ENCODE measurements at regions not wholly inside any gene's neighbourhood (a gene's known extent, or its start where the extent isn't known, plus 50 kb on each side); places are given as distances from the start of the nearest gene placed in this dataset.
A peak's percentile ranks its signal among the peaks of the same experiment; 100 is the strongest.

GRCh38 chr14:76948213-76948947, 80.1 kb downstream of the IRF2BPL start:
- DNase-seq = no peak

- no peak for DNase-seq
Observed at GRCh38 chr14:76947838-76948184, 80.7 kb downstream of the IRF2BPL start.

GRCh38 chr14:76947078-76947837, 81.2 kb downstream of the IRF2BPL start:
- DNase-seq = peak; percentile 41 to 63 (median 50)

DNA sequence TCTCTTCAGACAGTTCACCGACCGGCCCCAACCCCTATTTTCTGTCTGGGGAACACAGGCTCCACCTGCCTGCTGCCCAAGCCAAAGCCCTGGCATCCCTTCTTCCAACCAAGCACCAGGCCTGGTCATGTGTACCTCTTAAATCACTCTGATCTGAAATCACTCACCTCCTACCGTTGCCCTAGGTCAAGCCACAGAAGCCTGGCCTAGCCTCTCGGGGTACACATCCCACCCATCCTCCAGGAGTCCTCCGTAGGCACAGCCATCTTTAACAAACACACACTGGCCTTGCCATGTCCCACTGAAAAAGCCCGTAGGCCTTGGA, 81.8 kb downstream of the IRF2BPL start:
- no peak for DNase-seq

GRCh38 chr14:76943072-76943471, 85.4 kb downstream of the IRF2BPL start:
- DNase-seq = no peak

DNA sequence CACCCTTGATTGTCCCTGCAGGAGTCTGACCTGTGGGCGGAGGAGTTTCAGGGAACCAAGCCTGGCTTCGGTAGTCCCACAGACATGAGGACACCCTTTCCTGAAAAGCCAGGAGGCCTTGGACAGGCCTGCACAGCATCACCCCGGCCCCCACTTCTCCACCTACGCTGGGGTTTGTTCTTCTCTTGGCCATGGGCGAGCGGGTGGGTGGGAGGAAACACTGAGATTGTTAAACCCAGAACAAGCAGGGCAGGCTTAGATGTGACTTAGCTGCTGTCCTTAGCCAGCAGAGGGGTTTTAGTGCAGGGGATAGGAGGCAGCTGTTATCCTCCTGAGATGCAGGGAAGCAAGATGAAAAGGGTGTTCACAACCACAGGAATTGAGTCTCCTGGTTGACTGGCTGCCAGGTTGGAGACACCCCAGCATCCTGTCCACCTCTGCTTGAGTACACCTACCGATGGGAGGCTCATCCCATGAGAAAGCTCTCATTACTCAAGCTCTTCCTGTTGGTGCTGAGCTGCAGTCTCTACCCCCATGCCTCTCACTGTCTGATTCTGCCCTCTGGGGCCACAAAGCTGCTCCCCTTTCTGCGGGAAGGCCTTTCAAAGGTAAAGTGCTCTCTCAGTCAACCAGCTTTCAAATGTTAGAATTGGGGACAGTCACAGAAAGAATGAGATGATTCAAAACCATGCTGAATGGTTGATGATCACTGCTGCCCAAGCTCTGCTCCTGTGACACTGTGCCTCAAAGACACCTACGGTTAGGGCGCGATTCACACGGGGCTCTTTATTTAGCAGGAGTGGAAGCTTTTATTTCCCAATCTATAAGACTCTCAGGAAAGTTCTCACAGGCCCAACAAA, 86.3 kb downstream of the IRF2BPL start:
- DNase-seq = no peak

DNA sequence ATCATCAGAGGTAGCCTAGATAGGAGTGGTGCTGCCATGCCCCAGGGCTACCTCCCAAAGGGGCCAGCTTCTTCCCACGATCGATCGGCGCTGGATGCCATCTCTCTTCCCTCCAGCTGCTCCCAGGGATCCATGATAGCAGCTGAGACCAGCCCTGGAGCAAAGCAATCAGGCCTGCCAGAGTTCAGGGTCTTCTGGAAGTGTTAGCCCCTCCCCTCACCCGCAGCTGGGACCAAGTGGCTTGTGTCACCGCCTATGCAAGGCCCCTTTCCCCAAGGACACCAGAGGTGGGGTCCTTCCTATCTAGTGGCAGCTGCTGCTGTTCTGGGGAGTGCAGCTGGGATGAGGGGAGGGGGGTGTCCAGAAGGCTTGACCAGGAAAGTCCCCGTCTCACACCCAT, 87.0 kb downstream of the IRF2BPL start:
- DNase-seq = no peak

- no peak for DNase-seq
Observed at GRCh38 chr14:76940021-76940760, 88.3 kb downstream of the IRF2BPL start.

DNA sequence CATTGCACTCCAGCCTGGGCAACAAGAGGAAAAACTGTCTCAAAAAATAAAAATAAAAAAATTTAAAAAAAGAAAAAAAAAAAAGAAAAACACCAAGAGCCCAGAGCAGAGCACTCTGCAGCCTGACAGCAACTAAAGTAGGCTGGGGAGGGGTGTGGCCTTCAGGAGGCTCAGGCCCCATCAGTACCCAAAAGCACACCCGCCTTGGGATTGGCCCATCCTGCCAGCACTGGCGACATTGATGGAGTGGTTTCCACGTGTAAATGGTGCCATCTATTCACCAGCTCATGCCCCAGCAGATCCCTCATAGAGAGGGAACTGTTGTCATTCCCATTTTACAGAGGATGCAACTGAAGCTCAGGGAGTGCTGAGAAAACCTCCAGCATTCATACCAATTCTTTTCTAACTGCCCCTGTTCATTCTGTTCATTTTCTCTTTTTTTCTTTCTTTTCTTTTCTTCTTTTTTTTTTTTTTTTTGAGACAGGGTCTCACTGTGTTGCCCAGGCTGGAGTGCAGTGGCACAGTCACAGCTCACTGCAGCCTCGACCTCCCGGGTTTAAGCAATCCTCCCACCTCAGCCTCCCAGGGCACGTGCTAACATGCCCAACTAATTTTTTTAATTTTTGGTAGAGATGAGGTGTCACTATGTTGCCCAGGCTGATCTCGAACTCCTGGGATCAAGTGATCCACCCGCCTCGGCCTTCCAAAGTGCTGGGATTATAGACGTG, 89.3 kb downstream of the IRF2BPL start:
- no peak for DNase-seq

- no peak for DNase-seq
Observed at GRCh38 chr14:76938092-76938500, 90.4 kb downstream of the IRF2BPL start.

DNA sequence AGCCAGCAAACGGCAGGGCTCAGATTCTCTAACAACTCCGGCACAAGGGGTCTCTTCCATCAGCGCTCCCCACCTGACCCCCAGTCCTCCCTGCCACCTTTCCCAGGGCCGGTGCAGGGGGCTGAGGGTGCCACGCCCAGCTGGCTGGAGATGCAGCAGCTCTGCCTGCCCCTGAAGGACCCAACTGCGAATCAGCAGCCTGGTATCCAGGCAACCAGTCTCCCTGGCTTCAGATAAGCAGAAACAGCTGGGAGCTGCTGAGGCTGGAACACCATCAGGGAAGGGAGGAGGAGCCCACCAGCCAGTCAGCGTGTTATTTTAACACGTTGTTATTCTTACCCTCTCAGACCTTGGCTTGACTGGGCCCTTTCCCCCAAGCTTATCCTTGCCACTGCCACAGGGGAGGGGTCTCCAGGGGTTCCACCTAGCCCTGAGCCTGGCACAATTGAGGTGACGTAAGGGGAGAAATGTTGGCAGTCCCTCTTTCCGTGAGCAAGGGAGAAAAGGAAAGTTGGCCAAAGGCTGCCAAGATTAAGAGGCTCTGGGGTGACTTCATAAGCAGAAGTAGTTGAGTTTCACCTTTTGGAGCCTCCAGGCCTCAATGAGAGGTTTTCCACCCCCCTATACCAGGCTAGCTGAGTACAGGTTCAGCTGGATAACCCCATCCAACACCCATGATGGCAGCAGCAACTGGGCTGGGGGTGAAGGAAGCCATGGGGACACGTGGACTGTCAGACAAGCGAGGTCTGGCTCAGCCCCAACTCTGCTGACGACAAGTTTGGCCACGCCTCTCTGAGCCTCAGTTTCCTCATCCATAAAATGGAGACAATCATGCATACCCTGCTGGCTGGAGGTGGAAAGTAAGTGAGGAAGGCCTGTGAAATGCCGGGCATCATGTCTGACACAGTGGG, 91.1 kb downstream of the IRF2BPL start:
- no peak for DNase-seq

DNA sequence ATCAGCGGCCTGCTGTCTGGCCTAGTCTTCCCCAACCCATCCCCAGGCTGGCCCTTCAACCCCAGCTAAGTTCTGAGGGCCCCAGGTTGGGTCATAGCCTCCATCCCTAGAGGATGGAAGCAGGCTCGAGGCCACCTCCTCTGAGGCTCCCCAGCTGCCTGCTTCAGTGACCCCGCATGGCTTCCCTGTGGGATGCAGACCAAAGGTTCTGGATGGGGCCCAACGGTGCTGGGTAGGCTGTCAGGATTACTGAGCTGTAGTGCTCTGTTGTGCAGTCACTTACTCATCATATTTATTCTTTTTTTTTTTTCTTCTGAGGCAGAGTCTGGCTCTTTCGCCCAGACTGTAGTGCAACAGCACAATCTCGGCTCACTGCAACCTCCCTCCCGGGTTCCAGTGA, 92.0 kb downstream of the IRF2BPL start:
- DNase-seq = no peak

GRCh38 chr14:76933515-76933914, 95.0 kb downstream of the IRF2BPL start:
- DNase-seq = no peak

DNA sequence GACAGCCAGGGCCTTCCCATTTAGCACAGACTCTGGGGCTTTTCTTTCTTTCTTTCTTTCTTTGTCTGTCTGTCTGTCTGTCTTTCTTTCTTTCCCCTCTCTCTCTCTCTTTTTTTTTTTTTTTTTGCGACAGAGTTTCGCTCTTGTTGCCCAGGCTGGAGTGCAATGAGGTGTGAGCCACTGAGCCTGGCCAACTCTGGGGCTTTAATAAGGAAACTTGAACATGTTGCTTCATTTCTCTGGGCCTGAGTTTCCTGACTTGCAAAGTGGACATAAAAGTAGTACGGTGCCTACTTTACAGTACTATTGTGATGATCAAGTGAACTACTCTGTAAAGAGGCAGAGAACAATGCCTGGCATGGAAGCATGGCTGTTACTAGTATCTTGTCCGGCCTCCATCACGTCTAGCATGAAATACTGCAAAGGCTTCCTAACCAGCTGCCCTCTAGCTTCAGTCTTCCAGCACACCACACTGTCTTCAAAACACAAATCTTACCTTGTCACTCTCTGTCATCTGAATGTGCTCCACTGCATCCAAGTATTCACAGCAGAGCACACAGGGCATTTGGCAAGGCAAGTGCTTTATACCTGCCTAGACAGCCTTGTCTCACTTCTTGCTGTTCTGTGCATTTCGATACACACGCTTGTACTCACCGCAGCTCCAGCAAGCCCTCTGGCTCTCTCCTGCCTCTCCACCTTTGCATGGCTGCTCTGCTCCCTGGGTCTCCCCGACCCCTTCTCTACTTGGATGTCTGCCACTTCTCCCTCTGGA, 96.7 kb downstream of the IRF2BPL start:
- DNase-seq = no peak

DNA sequence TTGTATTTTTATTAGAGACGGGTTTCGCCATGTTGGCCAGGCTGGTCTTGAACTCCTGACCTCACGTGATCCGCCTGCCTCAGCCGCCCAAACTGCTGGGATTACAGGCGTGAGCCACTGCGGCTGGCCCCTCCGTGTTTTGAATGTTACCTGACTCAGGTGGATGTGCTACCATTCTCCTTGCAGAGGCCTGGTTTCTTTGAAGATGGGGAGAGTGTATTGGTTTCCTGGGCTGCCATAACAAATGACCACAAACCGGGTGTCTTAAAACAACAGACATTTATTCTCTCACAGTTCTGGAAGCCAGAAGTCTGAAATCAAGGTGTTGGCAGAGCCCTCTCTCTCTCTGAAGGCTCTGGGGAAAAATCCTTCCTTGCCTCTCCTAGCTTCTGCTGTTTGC, 98.0 kb downstream of the IRF2BPL start:
- DNase-seq = no peak

DNA sequence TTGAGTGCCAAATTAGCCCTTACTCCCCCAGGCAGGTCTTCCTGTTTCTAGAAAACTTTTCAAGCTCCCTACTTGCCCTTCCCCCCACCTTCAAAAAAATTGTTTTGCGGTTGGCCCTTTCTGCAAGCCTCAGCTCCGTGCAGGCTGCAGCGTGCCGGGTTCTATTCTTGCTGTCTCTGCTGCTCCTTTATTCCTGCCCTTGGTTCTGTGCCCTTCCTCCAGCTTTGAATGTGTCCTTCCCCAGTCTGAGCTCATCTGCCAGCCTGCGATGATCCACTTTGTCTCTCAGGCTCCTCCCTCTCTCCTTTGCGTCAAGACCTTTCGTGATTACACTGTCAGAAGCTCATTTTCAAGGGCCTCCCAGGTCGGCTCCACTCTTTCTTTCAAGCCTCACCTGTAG, 98.6 kb downstream of the IRF2BPL start:
- peak in 2 of 4 experiments; percentile 17 to 39 for DNase-seq

DNA sequence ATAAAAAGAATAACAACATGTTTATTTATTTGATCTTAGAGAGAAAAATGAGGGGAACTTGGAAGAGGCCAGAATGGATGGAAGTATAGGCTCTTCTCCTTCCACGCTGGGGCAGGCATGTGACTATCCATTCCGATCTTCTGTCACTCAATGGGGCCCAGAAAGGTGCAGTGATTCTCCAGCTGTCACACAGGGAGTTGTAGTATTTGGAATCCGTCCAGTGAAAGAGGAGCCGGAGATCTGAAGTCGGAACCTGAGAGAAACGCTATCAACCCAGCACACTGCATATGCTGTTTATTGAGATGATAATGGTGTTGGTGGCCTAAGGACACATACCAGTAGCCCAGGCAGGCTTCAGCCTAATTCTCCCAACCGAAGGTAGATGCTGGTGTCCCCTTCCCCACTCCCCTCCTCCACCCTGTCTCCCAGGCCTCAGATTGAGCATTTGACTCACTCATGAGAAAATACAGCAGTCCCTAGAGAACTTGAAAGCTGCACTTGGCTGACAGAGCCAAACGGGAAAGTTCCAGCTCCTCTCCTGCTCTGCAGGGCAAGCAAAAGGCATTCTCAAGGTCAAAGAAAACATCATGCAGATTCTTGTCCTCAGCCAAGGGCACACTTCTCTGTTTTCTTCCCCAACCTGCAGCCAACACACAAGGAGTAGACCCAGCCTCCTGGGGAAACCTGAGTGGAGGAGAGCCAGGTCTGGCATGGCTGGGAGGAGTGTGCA, 100.4 kb downstream of the IRF2BPL start:
- no peak for DNase-seq

DNA sequence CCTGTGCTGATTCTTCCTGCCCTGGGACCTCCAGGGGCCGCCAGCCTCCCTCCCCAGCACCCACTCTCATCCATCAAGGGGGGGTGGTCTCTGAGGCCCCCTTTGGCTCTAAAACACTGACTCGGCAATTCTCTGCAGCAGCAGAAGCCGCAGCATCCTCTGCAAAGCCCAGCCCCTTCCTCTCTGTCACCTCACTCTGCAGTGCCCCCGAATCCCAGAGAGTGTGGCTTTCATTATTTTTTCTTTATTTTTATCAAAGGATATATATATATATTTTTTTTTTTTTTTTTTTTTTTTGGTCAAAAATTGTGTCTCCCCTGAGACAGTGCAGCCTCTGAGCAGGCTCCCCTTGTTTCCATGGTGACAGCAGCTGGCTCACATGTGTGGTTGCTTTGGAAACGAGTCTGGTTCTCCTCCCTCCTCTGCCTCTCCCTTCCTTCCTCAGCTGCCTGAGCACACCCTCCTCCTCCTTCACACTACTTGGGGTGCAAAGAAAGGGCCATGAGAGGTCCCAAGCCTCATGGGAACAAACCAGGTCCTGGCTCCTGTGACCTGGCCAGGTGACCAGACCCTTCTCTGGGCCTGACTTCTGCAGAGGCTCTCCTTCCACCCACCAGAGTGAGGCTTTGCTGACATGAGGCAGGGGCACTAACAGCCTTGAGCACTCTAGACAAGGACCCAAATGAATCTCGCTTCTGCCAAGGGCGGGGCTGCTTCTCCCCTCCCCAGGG, 100.5 kb downstream of the LRRC74A start:
- peak in 2 of 4 experiments; percentile 15 to 35 for DNase-seq

GRCh38 chr14:76925097-76925441, 98.9 kb downstream of the LRRC74A start:
- no peak for DNase-seq

All from activated naive CD4-positive, alpha-beta T cell (primary cell).